WTC11 (cell line): ENCODE measurements at regions not wholly inside any gene's neighbourhood (a gene's known extent, or its start where the extent isn't known, plus 50 kb on each side); places are given as distances from the start of the nearest gene placed in this dataset.
"Not testable (repeated sequence)": the region's sequence is repeated elsewhere in the genome, so short reads cannot be mapped to it uniquely, and the experiment has no call there.

ENCODE experiments used
- ATAC-seq: fragments of 200-7000 bp; cut with Tn5 transposase; 2 replicates; pipeline ENCODE4 v1.10.0; 2021; ENCODE audit warnings: mild to moderate bottlenecking, moderate library complexity
- CTCF ChIA-PET: fragments of 300-600 bp; sonication (Branson Sonifier 250); formaldehyde crosslinking; loops from one replicate; lab custom pipeline; 2021; ENCODE audit warnings: antibody characterized with exemption; lab: Charles Lee
- POLR2A ChIA-PET: fragments of 350-600 bp; sonication (Branson Sonifier 250); formaldehyde crosslinking; loops from one replicate; lab custom pipeline; 2021; ENCODE audit warnings: antibody characterized with exemption; lab: Charles Lee
- DNase-seq: peaks from one replicate; pipeline ENCODE4 v3.0.0; 2021; ENCODE audit warnings: low spot score
- H3K27ac Mint-ChIP-seq: 2 replicates; pipeline ENCODE4 v1.8.0; 2021; ENCODE audit warnings: mixed read lengths
- H3K27me3 Mint-ChIP-seq: 2 replicates; pipeline ENCODE4 v1.8.0; 2021; ENCODE audit warnings: low read depth, mild to moderate bottlenecking, moderate library complexity, mixed read lengths
- H3K36me3 Mint-ChIP-seq: 2 replicates; pipeline ENCODE4 v1.8.0; 2021; ENCODE audit warnings: mixed read lengths
- H3K4me1 Mint-ChIP-seq: 2 replicates; pipeline ENCODE4 v1.8.0; 2022; ENCODE audit warnings: mixed read lengths
- H3K4me3 Mint-ChIP-seq: 2 replicates; pipeline ENCODE4 v1.8.0; 2021; ENCODE audit warnings: mild to moderate bottlenecking, moderate library complexity, mixed read lengths
- H3K9me3 Mint-ChIP-seq: 2 replicates; pipeline ENCODE4 v1.8.0; 2021; ENCODE audit warnings: mixed read lengths
- FOXP1 ChIP-seq: sonication (generic); formaldehyde crosslinking; IDR thresholded peaks from 2 replicates; pipeline ENCODE4 v1.8.0; 2022; ENCODE audit warnings: missing genetic modification reagents, mild to moderate bottlenecking, moderate library complexity, borderline replicate concordance
- KAT7 ChIP-seq: sonication (generic); formaldehyde crosslinking; IDR thresholded peaks from 2 replicates; pipeline ENCODE4 v1.8.1; 2023; ENCODE audit warnings: missing genetic modification reagents, mild to moderate bottlenecking, borderline replicate concordance
- MXD4 ChIP-seq: fragments of 250-450 bp; sonication (Bioruptor Pico); IDR thresholded peaks from 2 replicates; pipeline ENCODE4 v1.8.0; 2021; ENCODE audit warnings: mild to moderate bottlenecking, moderate library complexity, borderline replicate concordance
- NFATC4 ChIP-seq: fragments of 250-450 bp; sonication (Bioruptor Pico); IDR thresholded peaks from 2 replicates; pipeline ENCODE4 v1.9.0; 2021; ENCODE audit warnings: mild to moderate bottlenecking
- SMAD3 ChIP-seq: sonication (generic); formaldehyde crosslinking; IDR thresholded peaks from 2 replicates; pipeline ENCODE4 v1.8.0; 2022; ENCODE audit warnings: missing genetic modification reagents, mild to moderate bottlenecking, borderline replicate concordance
- SOX15 ChIP-seq: fragments of 250-450 bp; sonication (Bioruptor Pico); IDR thresholded peaks from 2 replicates; pipeline ENCODE4 v1.9.0; 2021; ENCODE audit warnings: mild to moderate bottlenecking
- SP1 ChIP-seq: sonication (generic); formaldehyde crosslinking; conservative IDR thresholded peaks from 2 replicates; pipeline ENCODE4 v1.8.1; 2022; ENCODE audit warnings: missing genetic modification reagents
- TEAD4 ChIP-seq: sonication (generic); formaldehyde crosslinking; IDR thresholded peaks from 2 replicates; pipeline ENCODE4 v1.8.0; 2022; ENCODE audit warnings: mild to moderate bottlenecking, missing genetic modification reagents
- ZNF121 ChIP-seq: sonication (generic); formaldehyde crosslinking; IDR thresholded peaks from 2 replicates; pipeline ENCODE4 v1.8.0; 2023; ENCODE audit warnings: missing genetic modification reagents
- ZNF317 ChIP-seq: sonication (generic); formaldehyde crosslinking; IDR thresholded peaks from 2 replicates; pipeline ENCODE4 v1.8.1; 2023; ENCODE audit warnings: low read depth, mild to moderate bottlenecking, moderate library complexity, missing genetic modification reagents, borderline replicate concordance
- ZNF396 ChIP-seq: fragments of 250-450 bp; sonication (Bioruptor Pico); IDR thresholded peaks from 2 replicates; pipeline ENCODE4 v1.8.0; 2021; ENCODE audit warnings: mild to moderate bottlenecking, moderate library complexity, borderline replicate concordance
- ZNF416 ChIP-seq: fragments of 250-450 bp; sonication (Bioruptor Pico); IDR thresholded peaks from 2 replicates; pipeline ENCODE4 v1.9.0; 2021; ENCODE audit warnings: mild to moderate bottlenecking, inconsistent platforms
- TF ChIP-seq, protein P1 (sequence below): sonication (generic); formaldehyde crosslinking; IDR thresholded peaks from 2 replicates; pipeline ENCODE4 v1.8.1; 2023; ENCODE audit warnings: mild to moderate bottlenecking, missing genetic modification reagents
- TF ChIP-seq, protein P2 (sequence below): fragments of 250-450 bp; sonication (Bioruptor Pico); conservative IDR thresholded peaks from 2 replicates; pipeline ENCODE4 v1.9.0; 2021; ENCODE audit warnings: mild to moderate bottlenecking
- TF ChIP-seq, protein P3 (sequence below): fragments of 250-450 bp; sonication (Bioruptor Pico); IDR thresholded peaks from 2 replicates; pipeline ENCODE4 v1.8.0; 2021; ENCODE audit warnings: mild to moderate bottlenecking
- TF ChIP-seq, protein P4 (sequence below): sonication (generic); formaldehyde crosslinking; IDR thresholded peaks from 2 replicates; pipeline ENCODE4 v1.8.0; 2022; ENCODE audit warnings: mild to moderate bottlenecking, missing genetic modification reagents
- TF ChIP-seq, protein P5 (sequence below): fragments of 250-450 bp; sonication (Bioruptor Pico); IDR thresholded peaks from 2 replicates; pipeline ENCODE4 v2.1.2; 2022; ENCODE audit warnings: mild to moderate bottlenecking, moderate library complexity

- DNase-seq (no peak), ATAC-seq (no peak)
- TF ChIP-seq TEAD4 (no peak), KAT7 (CRISPR knock-in tag) (no peak)
- POLR2A ChIA-PET: no interaction called here
- no peak overlapping the region for H3K4me3 Mint-ChIP-seq
- H3K9me3 Mint-ChIP-seq: peaks cover 10% of the 10 kb centered on the region; the same call in 1 of the 2 replicates
- peaks cover 14% of the 10 kb centered on the region for H3K4me1 Mint-ChIP-seq
- CTCF ChIA-PET: no interaction called here
- H3K27me3 Mint-ChIP-seq: no peaks in the 10 kb centered on the region; the same call in 1 of the 2 replicates
- H3K36me3 Mint-ChIP-seq: no peaks in the 10 kb centered on the region; the same call in 1 of the 2 replicates
- H3K27ac Mint-ChIP-seq: no peak overlapping the region
Measured at GRCh38 chr4:138629669-138630068, 385.9 kb upstream of the NOCT start.

- ChIA-PET POLR2A (no interaction called here), CTCF (no interaction called here)
- TF ChIP-seq, protein P1, sequence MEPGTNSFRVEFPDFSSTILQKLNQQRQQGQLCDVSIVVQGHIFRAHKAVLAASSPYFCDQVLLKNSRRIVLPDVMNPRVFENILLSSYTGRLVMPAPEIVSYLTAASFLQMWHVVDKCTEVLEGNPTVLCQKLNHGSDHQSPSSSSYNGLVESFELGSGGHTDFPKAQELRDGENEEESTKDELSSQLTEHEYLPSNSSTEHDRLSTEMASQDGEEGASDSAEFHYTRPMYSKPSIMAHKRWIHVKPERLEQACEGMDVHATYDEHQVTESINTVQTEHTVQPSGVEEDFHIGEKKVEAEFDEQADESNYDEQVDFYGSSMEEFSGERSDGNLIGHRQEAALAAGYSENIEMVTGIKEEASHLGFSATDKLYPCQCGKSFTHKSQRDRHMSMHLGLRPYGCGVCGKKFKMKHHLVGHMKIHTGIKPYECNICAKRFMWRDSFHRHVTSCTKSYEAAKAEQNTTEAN (CRISPR knock-in tag): no peak
- TF ChIP-seq NFATC4 (CRISPR knock-in tag) (no peak), SOX15 (CRISPR knock-in tag) (no peak), ZNF317 (CRISPR knock-in tag) (no peak), ZNF396 (CRISPR knock-in tag) (no peak)
- TF ChIP-seq, protein P2, sequence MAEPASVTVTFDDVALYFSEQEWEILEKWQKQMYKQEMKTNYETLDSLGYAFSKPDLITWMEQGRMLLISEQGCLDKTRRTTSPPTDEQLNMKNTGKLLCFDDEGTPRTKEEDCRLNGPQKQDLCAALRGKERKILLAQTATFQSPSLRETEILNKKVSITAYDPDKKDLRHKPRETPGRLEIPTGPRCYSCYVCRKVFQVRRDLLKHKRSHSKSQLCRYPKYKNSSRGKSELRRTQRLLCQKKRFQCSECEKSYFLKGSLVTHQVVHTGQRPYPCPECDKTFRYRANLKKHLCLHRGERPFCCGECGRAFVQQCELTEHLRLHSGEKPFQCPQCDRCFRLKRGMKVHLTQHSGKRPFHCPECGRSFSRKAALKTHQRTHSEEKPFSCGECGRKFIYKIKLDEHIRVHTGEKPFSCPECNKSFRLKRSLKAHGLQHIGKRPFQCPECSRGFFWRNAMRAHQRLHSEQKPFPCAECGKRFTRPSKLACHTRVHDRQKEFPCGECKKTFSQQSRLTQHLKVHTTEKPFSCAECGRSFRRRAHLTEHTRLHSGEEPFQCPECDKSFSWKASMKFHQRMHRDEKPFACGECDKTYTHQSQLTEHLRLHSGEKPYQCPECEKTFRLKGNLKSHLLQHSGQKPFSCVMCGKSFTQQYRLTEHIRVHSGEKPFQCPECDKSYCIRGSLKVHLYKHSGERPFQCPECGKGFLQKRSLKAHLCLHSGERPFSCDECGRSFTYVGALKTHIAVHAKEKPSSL (CRISPR knock-in tag): no peak
- TF ChIP-seq, protein P3, sequence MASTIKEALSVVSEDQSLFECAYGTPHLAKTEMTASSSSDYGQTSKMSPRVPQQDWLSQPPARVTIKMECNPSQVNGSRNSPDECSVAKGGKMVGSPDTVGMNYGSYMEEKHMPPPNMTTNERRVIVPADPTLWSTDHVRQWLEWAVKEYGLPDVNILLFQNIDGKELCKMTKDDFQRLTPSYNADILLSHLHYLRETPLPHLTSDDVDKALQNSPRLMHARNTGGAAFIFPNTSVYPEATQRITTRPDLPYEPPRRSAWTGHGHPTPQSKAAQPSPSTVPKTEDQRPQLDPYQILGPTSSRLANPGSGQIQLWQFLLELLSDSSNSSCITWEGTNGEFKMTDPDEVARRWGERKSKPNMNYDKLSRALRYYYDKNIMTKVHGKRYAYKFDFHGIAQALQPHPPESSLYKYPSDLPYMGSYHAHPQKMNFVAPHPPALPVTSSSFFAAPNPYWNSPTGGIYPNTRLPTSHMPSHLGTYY (CRISPR knock-in tag): no peak
- peaks cover 14% of the 10 kb centered on the region for H3K4me1 Mint-ChIP-seq
- no peak overlapping the region for H3K4me3 Mint-ChIP-seq
- peaks cover 2% of the 10 kb centered on the region; the same call in 1 of the 2 replicates for H3K27me3 Mint-ChIP-seq
- H3K9me3 Mint-ChIP-seq: peaks cover 24% of the 10 kb centered on the region
- H3K36me3 Mint-ChIP-seq: peaks cover 12% of the 10 kb centered on the region
- no peak overlapping the region for H3K27ac Mint-ChIP-seq
- ATAC-seq (no peak), DNase-seq (no peak)
Measured at GRCh38 chr4:138627096-138627495, 384.9 kb upstream of the SLC7A11 start.

- H3K27ac Mint-ChIP-seq, DNase-seq, POLR2A ChIA-PET, H3K27me3 Mint-ChIP-seq, ATAC-seq, CTCF ChIA-PET, H3K4me3 Mint-ChIP-seq, H3K4me1 Mint-ChIP-seq: not testable (repeated sequence)
- H3K9me3 Mint-ChIP-seq: peaks cover 59% of the 10 kb centered on the region
- peaks cover 43% of the 10 kb centered on the region for H3K36me3 Mint-ChIP-seq
Measured at GRCh38 chr4:138622362-138622761, 380.2 kb upstream of the SLC7A11 start.

DNA sequence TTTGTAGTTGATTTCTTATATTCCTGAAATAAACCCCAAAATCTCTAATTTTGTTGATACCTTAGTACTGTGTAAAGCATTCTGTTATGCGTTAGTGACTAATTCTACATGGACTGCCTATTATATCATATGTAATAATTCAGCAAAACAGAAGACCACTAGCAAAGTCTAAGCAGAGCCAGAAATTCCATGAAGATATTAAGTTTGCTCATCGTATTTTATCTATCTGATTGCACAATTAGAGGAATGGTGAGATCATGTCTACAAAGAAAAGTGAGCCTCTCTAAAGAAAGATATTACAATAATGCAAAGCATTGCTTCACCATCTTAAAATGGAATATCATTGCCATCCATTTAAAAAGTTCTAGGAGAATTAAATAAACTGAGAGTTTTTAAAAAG, 374.6 kb upstream of the SLC7A11 start:
- peaks cover 54% of the 10 kb centered on the region for H3K9me3 Mint-ChIP-seq
- peaks cover 51% of the 10 kb centered on the region for H3K36me3 Mint-ChIP-seq
- peaks cover 33% of the 10 kb centered on the region for H3K4me1 Mint-ChIP-seq
- H3K27me3 Mint-ChIP-seq: peaks cover 6% of the 10 kb centered on the region; the same call in 1 of the 2 replicates
- CTCF ChIA-PET: no interaction called here
- no peak for TF ChIP-seq ZNF416 (CRISPR knock-in tag)
- TF ChIP-seq, protein P4, sequence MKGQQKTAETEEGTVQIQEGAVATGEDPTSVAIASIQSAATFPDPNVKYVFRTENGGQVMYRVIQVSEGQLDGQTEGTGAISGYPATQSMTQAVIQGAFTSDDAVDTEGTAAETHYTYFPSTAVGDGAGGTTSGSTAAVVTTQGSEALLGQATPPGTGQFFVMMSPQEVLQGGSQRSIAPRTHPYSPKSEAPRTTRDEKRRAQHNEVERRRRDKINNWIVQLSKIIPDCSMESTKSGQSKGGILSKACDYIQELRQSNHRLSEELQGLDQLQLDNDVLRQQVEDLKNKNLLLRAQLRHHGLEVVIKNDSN (CRISPR knock-in tag): no peak
- no peak for TF ChIP-seq SP1 (CRISPR knock-in tag)
- no peak for TF ChIP-seq MXD4 (CRISPR knock-in tag)
- TF ChIP-seq ZNF121: no peak
- no peak for TF ChIP-seq SMAD3 (CRISPR knock-in tag)
- TF ChIP-seq, protein P2 (CRISPR knock-in tag): no peak
- TF ChIP-seq, protein P5, sequence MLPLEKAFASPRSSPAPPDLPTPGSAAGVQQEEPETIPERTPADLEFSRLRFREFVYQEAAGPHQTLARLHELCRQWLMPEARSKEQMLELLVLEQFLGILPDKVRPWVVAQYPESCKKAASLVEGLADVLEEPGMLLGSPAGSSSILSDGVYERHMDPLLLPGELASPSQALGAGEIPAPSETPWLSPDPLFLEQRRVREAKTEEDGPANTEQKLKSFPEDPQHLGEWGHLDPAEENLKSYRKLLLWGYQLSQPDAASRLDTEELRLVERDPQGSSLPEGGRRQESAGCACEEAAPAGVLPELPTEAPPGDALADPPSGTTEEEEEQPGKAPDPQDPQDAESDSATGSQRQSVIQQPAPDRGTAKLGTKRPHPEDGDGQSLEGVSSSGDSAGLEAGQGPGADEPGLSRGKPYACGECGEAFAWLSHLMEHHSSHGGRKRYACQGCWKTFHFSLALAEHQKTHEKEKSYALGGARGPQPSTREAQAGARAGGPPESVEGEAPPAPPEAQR: no peak
- no peak for TF ChIP-seq FOXP1 (CRISPR knock-in tag)
- TF ChIP-seq, all 79 proteins: peak for 0
- no peak overlapping the region for H3K4me3 Mint-ChIP-seq
- H3K27ac Mint-ChIP-seq: no peak overlapping the region
- POLR2A ChIA-PET: no interaction called here
- DNase-seq (no peak), ATAC-seq (no peak)
